ENCODE measurements at regions not wholly inside any gene's neighbourhood (a gene's known extent, or its start where the extent isn't known, plus 50 kb on each side); places are given as distances from the start of the nearest gene placed in this dataset.

- in situ Hi-C loops (cut with MboI; ENCODE audit: low pct_unique_long_range_greater_than_20kb, low sequenced_read_pairs, unreplicated experiment), result no loop called here
- no peak for DNase-seq (ENCODE audit: low spot score)
- no peak for TF ChIP-seq CTCF (IDR thresholded peaks at IDR 0.05; ENCODE audit: extremely low read depth, insufficient read depth, missing control alignments)
Observed at GRCh38 chr3:18011387-18011786, 269.0 kb upstream of the TBC1D5 start.

- DNase-seq (ENCODE audit: low spot score), result no peak
- TF ChIP-seq CTCF (IDR thresholded peaks at IDR 0.05; ENCODE audit: extremely low read depth, insufficient read depth, missing control alignments), result no peak
- in situ Hi-C loops (cut with MboI; ENCODE audit: low pct_unique_long_range_greater_than_20kb, low sequenced_read_pairs, unreplicated experiment), result no loop called here
Observed at GRCh38 chr3:18010001-18010400, 267.6 kb upstream of the TBC1D5 start.

- in situ Hi-C loops (cut with MboI; ENCODE audit: low pct_unique_long_range_greater_than_20kb, low sequenced_read_pairs, unreplicated experiment), result no loop called here
- no peak for DNase-seq (ENCODE audit: low spot score)
- TF ChIP-seq CTCF (IDR thresholded peaks at IDR 0.05; ENCODE audit: extremely low read depth, insufficient read depth, missing control alignments), result no peak
Observed at GRCh38 chr3:18008706-18009368, 266.4 kb upstream of the TBC1D5 start.

GRCh38 chr3:18007980-18008379, 265.5 kb upstream of the TBC1D5 start:
- no peak for TF ChIP-seq CTCF (IDR thresholded peaks at IDR 0.05; ENCODE audit: extremely low read depth, insufficient read depth, missing control alignments)
- in situ Hi-C loops (cut with MboI; ENCODE audit: low pct_unique_long_range_greater_than_20kb, low sequenced_read_pairs, unreplicated experiment), result no loop called here
- DNase-seq (ENCODE audit: low spot score), result no peak

GRCh38 chr3:17995769-17996168, 253.3 kb upstream of the TBC1D5 start:
- DNase-seq (ENCODE audit: low spot score), result no peak
- in situ Hi-C loops (cut with MboI; ENCODE audit: low pct_unique_long_range_greater_than_20kb, low sequenced_read_pairs, unreplicated experiment), result no loop called here
- TF ChIP-seq CTCF (IDR thresholded peaks at IDR 0.05; ENCODE audit: extremely low read depth, insufficient read depth, missing control alignments), result no peak

GRCh38 chr3:17994167-17994566, 251.7 kb upstream of the TBC1D5 start:
- in situ Hi-C loops (cut with MboI; ENCODE audit: low pct_unique_long_range_greater_than_20kb, low sequenced_read_pairs, unreplicated experiment), result no loop called here
- DNase-seq (ENCODE audit: low spot score), result no peak
- no peak for TF ChIP-seq CTCF (IDR thresholded peaks at IDR 0.05; ENCODE audit: extremely low read depth, insufficient read depth, missing control alignments)

All from GM13977 (cell line).